GM10266 (cell line): ENCODE measurements at regions not wholly inside any gene's neighbourhood (a gene's known extent, or its start where the extent isn't known, plus 50 kb on each side); places are given as distances from the start of the nearest gene placed in this dataset.
"Not testable (repeated sequence)": the region's sequence is repeated elsewhere in the genome, so short reads cannot be mapped to it uniquely, and the experiment has no call there.

ENCODE experiments used
- DNase-seq: peaks from one replicate; pipeline ENCODE4 v3.0.0; 2012; ENCODE audit errors: extremely low spot score
- CTCF ChIP-seq: IDR thresholded peaks from 2 replicates; pipeline ENCODE4 v1.5.1; 2012; ENCODE audit warnings: mild to moderate bottlenecking, low read depth; ENCODE audit not compliant: control insufficient read depth, insufficient read depth; ENCODE audit errors: missing control alignments

GRCh38 chr5:153939101-153939500 lies 99.6 kb downstream of the FAM114A2 start:
- TF ChIP-seq CTCF: no peak
- DNase-seq: no peak

DNA sequence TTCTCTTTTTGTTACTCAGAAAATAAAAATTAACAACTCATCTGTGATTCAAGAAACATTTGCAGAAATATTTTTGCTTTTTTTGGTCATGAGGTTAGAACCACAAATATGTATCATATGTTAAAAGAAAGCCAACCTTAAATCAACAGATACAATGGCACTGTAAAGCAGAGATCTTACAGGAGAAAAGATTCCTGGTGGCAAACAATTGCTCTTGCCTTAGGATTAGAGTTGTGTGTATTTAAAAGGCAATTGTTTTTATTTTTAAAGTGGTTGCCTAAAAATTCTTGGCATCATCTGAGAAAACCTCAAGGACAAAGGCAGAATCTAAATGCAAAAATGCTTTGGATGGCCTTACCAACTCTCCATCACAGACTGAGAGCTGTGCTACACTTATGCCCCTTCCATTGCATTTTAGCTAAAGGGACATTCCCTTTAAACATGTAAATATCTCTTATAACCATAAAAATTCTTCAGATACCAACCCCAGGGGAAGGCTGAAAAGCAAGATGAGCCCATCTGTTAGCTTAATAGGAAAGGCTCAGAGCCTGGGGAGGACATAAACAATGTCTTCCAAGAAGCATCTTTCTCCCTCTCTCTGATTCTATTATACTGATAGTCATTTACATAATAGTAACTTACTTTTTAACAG lies 100.4 kb downstream of the FAM114A2 start:
- no peak for TF ChIP-seq CTCF

DNA sequence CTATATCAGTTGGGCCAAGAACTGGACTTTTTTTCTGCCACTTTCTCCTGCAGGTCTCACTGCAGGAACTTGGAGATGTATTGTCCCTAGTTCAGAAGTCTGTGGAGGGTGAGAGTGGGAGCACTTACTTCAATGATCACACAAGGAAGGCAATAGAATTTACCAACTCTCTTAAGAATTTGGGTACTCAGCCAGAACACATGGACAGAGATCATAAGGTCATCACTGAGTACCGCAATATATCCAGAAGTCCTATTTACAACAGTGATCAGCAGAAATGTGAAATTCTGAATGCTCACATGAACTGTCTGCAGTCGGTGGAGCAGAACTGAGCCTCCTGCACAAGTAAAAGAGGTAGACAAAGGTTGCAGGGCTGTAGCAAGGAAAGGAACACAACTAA lies 101.0 kb downstream of the FAM114A2 start:
- no peak for DNase-seq
- no peak for TF ChIP-seq CTCF

More for the DNA sequence above, 100.4 kb downstream of the FAM114A2 start:
- DNase-seq: no peak

- not testable (repeated sequence) for DNase-seq
These were observed 103.6 kb downstream of the FAM114A2 start for GRCh38 chr5:153935151-153935550.

- no peak for TF ChIP-seq CTCF
- no peak for DNase-seq
These were observed 112.5 kb downstream of the FAM114A2 start for GRCh38 chr5:153926201-153926600.

GRCh38 chr5:153919161-153919560 lies 119.5 kb downstream of the FAM114A2 start:
- no peak for DNase-seq
- no peak for TF ChIP-seq CTCF

GRCh38 chr5:153907170-153907775 lies 131.4 kb downstream of the FAM114A2 start:
- no peak for TF ChIP-seq CTCF
- DNase-seq: no peak
